ENCODE measurements at regions not wholly inside any gene's neighbourhood (a gene's known extent, or its start where the extent isn't known, plus 50 kb on each side); places are given as distances from the start of the nearest gene placed in this dataset.

DNA sequence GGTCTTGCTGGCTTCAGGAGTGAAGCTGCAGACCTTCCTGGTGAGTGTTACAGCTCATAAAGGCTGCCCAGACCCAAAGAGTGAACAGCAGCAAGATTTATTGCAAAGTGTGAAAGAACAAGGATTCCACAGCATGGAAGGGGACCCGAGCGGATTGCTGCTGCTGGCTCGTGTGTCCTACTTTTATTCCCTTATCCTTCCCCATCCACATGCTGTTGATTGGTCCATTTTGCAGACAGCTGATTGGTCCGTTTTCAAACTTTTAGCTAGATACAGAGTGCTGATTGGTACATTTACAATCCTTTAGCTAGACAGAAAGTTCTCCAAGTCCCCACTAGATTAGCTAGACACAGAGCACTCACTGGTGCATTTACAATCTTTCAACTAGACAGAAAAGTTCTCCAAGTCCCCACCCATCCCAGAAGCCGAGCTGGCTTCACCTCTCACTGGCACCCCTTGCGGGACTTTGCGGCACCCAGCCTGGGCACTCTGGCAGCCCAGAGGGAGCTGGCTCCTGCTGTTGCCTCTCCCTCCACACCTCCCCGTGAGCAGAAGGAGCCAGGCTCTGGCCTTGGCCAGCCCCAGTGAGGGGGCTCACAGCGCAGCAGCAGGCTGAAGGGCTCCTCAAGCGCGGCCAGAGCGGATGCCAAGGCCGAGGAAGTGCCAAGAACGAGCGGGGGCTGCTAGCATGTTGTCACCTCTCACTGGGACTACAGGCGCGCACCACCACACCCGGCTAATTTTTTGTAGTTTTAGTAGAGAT is 369.6 kb upstream of the POT1 start:
- H3K27ac ChIP-seq (ENCODE audit: low read depth, low read length), result no peak overlapping the region
- no peaks in the 10 kb centered on the region for H3K9me3 ChIP-seq (ENCODE audit: insufficient read depth, low read depth, low read length)
- no peaks in the 10 kb centered on the region for H3K36me3 Mint-ChIP-seq (ENCODE audit: low read depth, unreplicated experiment)
- DNase-seq (ENCODE audit: low read depth) (no peak), FAIRE-seq (no peak)
- H3K4me2 ChIP-seq (ENCODE audit: low read length), result no peak overlapping the region
- H3K4me3 Mint-ChIP-seq (ENCODE audit: unreplicated experiment), result no peak overlapping the region
- no peaks in the 10 kb centered on the region for H3K4me1 Mint-ChIP-seq (ENCODE audit: low read depth, unreplicated experiment)
- no peak overlapping the region for H2AFZ ChIP-seq (ENCODE audit: low read depth, low read length)
- no peaks in the 10 kb centered on the region for H3K9me3 Mint-ChIP-seq (ENCODE audit: unreplicated experiment)
- no peaks in the 10 kb centered on the region for H3K36me3 ChIP-seq (ENCODE audit: insufficient read depth, low read length)
- no peaks in the 10 kb centered on the region for H3K27me3 ChIP-seq (ENCODE audit: insufficient read depth, low read length)
- H4K20me1 ChIP-seq (ENCODE audit: insufficient read depth, low read length), result no peaks in the 10 kb centered on the region
- H3K4me1 ChIP-seq (ENCODE audit: insufficient read depth, low read length), result no peaks in the 10 kb centered on the region
- no peaks in the 10 kb centered on the region for H3K79me2 ChIP-seq (ENCODE audit: insufficient read depth, low read length)
- H3K27me3 Mint-ChIP-seq (ENCODE audit: low read depth, unreplicated experiment), result no peaks in the 10 kb centered on the region
- no peak overlapping the region for H3K9ac ChIP-seq (ENCODE audit: low read length)
- no peak for TF ChIP-seq EZH2 (IDR thresholded peaks at IDR 0.05; ENCODE audit: insufficient read depth, low read length)
- TF ChIP-seq, protein P1, sequence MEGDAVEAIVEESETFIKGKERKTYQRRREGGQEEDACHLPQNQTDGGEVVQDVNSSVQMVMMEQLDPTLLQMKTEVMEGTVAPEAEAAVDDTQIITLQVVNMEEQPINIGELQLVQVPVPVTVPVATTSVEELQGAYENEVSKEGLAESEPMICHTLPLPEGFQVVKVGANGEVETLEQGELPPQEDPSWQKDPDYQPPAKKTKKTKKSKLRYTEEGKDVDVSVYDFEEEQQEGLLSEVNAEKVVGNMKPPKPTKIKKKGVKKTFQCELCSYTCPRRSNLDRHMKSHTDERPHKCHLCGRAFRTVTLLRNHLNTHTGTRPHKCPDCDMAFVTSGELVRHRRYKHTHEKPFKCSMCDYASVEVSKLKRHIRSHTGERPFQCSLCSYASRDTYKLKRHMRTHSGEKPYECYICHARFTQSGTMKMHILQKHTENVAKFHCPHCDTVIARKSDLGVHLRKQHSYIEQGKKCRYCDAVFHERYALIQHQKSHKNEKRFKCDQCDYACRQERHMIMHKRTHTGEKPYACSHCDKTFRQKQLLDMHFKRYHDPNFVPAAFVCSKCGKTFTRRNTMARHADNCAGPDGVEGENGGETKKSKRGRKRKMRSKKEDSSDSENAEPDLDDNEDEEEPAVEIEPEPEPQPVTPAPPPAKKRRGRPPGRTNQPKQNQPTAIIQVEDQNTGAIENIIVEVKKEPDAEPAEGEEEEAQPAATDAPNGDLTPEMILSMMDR (IDR thresholded peaks at IDR 0.05; ENCODE audit: insufficient read depth, low read depth, low read length), result no peak
- no peak overlapping the region for H3K4me3 ChIP-seq (ENCODE audit: insufficient read depth, low read depth, low read length)
- H3K27ac Mint-ChIP-seq (ENCODE audit: unreplicated experiment), result no peak overlapping the region

DNA sequence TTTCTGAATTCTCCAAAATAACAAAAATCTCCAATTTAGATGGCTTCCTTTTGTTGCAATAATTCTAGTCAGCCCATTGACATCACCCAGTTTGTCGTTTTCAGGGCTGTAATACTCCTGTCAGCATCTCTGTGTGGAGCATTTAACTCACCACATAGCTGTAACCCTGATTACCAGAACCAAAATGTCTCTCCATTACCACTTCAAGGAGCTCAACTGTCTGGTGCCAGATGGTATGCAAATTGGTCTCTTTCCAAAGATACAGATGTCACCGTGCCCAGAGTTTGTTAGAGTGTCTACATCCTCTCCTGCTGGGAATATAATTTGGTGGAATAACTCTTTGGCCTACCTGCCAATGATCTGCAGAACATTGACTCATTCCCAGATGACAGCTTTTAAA is 350.3 kb upstream of the POT1 start:
- no peaks in the 10 kb centered on the region for H3K4me1 Mint-ChIP-seq (ENCODE audit: low read depth, unreplicated experiment)
- no peak for FAIRE-seq

More for the DNA sequence above, 350.3 kb upstream of the POT1 start:
- H4K20me1 ChIP-seq (ENCODE audit: insufficient read depth, low read length), result no peaks in the 10 kb centered on the region
- H3K9me3 Mint-ChIP-seq (ENCODE audit: unreplicated experiment), result peaks cover 7% of the 10 kb centered on the region
- H3K27me3 ChIP-seq (ENCODE audit: insufficient read depth, low read length), result no peaks in the 10 kb centered on the region
- H3K9me3 ChIP-seq (ENCODE audit: insufficient read depth, low read depth, low read length), result no peaks in the 10 kb centered on the region
- no peak for DNase-seq (ENCODE audit: low read depth)
- H2AFZ ChIP-seq (ENCODE audit: low read depth, low read length), result no peak overlapping the region
- H3K9ac ChIP-seq (ENCODE audit: low read length), result no peak overlapping the region
- no peak overlapping the region for H3K4me3 Mint-ChIP-seq (ENCODE audit: unreplicated experiment)
- H3K27ac ChIP-seq (ENCODE audit: low read depth, low read length), result no peak overlapping the region
- TF ChIP-seq, protein P1 (IDR thresholded peaks at IDR 0.05; ENCODE audit: insufficient read depth, low read depth, low read length), result no peak
- no peak for TF ChIP-seq EZH2 (IDR thresholded peaks at IDR 0.05; ENCODE audit: insufficient read depth, low read length)
- H3K79me2 ChIP-seq (ENCODE audit: insufficient read depth, low read length), result no peaks in the 10 kb centered on the region
- no peaks in the 10 kb centered on the region for H3K4me1 ChIP-seq (ENCODE audit: insufficient read depth, low read length)
- no peaks in the 10 kb centered on the region for H3K36me3 ChIP-seq (ENCODE audit: insufficient read depth, low read length)
- H3K36me3 Mint-ChIP-seq (ENCODE audit: low read depth, unreplicated experiment), result no peaks in the 10 kb centered on the region
- no peaks in the 10 kb centered on the region for H3K27me3 Mint-ChIP-seq (ENCODE audit: low read depth, unreplicated experiment)
- H3K4me3 ChIP-seq (ENCODE audit: insufficient read depth, low read depth, low read length), result no peak overlapping the region
- H3K27ac Mint-ChIP-seq (ENCODE audit: unreplicated experiment), result no peak overlapping the region
- no peak overlapping the region for H3K4me2 ChIP-seq (ENCODE audit: low read length)

Measured in astrocyte (in vitro differentiated cells and primary cell).